ENCODE measurements at regions not wholly inside any gene's neighbourhood (a gene's known extent, or its start where the extent isn't known, plus 50 kb on each side); places are given as distances from the start of the nearest gene placed in this dataset.
"Not testable (repeated sequence)": the region's sequence is repeated elsewhere in the genome, so short reads cannot be mapped to it uniquely, and the experiment has no call there.

DNA sequence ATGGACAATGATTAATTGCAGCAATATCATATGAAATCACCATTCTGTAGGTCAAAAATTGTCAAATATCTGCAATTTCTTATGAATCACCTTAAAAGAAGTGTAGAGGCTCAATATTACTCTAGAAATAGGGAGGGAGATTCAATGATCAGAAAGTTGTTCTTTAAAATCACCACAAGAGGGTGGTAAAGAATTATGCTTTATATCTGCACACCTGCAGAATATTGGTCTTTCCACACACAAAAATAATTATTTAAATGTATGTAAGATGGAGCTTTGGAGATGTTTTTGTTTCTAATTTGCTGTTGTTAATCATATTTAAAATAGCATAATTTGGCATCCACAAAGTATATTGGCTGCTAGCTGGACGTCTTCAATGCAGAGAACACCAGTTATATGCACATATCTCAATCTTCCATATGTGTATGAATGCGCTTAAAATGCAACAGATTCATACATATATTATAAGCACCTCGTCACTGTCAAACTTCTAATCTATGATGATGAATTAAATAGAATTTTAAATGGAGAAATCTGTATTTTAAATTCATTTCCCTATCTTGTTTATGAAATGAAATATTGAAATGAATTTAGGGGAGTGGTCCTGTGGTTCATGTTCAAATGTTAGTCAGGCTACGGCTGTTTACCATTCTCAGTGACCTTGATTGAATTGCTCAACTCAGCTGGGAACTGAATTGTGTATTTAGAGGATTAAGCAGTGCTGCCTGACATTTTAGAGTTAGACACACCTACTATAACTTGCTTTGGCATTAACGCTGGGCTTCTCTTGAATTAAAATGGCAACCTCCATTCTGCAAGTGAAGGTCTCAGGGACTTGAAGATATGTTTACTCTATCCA is 405.1 kb upstream of the FRG2C start:
- TF ChIP-seq, protein P1, sequence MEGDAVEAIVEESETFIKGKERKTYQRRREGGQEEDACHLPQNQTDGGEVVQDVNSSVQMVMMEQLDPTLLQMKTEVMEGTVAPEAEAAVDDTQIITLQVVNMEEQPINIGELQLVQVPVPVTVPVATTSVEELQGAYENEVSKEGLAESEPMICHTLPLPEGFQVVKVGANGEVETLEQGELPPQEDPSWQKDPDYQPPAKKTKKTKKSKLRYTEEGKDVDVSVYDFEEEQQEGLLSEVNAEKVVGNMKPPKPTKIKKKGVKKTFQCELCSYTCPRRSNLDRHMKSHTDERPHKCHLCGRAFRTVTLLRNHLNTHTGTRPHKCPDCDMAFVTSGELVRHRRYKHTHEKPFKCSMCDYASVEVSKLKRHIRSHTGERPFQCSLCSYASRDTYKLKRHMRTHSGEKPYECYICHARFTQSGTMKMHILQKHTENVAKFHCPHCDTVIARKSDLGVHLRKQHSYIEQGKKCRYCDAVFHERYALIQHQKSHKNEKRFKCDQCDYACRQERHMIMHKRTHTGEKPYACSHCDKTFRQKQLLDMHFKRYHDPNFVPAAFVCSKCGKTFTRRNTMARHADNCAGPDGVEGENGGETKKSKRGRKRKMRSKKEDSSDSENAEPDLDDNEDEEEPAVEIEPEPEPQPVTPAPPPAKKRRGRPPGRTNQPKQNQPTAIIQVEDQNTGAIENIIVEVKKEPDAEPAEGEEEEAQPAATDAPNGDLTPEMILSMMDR (IDR thresholded peaks at IDR 0.05), result peak; percentile 27 to 40 (median 31)
- not testable (repeated sequence) for TF ChIP-seq POLR2AphosphoS5 (IDR thresholded peaks at IDR 0.05)
